Lower leg skin (tissue), 3 donors: ENCODE measurements at regions not wholly inside any gene's neighbourhood (a gene's known extent, or its start where the extent isn't known, plus 50 kb on each side); places are given as distances from the start of the nearest gene placed in this dataset.

ENCODE experiments used
- CTCF ChIP-seq, 3 donors: fragments of 450-650 bp; IDR thresholded peaks; one replicate each; pipeline ENCODE4 v1.5.1; 2016; ENCODE audit warnings: antibody characterized with exemption in 3 of 3, mild to moderate bottlenecking in 3 of 3, moderate library complexity in 2 of 3
- POLR2A ChIP-seq, 2 donors: fragments of 450-650 bp; IDR thresholded peaks; one replicate each; pipeline ENCODE4 v1.6.1; 2016 to 2017; ENCODE audit warnings: antibody characterized with exemption in 2 of 2, mild to moderate bottlenecking in 1 of 2, moderate library complexity in 1 of 2

DNA sequence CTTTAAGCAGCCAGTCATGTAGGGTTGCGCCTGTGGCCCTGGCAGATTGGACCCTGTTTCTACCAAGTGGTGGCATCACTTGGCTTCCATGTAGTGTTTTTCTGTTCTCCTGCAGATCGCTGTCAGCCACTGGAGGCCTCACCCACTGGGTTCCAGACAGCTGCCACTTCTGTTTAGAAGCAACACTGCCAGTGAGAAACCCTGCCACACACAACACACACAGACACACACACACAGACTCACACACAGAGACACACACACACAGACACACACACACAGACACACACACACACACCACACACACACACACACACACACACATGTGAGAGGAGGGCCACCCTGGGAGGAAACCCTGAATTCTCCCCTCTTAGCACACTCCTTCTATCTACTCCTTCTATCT, 51.8 kb downstream of the UTRN start:
- TF ChIP-seq CTCF (IDR thresholded peaks at IDR 0.05) (no peak), POLR2A (IDR thresholded peaks at IDR 0.05) (no peak)
